ENCODE measurements at regions not wholly inside any gene's neighbourhood (a gene's known extent, or its start where the extent isn't known, plus 50 kb on each side); places are given as distances from the start of the nearest gene placed in this dataset.

DNA sequence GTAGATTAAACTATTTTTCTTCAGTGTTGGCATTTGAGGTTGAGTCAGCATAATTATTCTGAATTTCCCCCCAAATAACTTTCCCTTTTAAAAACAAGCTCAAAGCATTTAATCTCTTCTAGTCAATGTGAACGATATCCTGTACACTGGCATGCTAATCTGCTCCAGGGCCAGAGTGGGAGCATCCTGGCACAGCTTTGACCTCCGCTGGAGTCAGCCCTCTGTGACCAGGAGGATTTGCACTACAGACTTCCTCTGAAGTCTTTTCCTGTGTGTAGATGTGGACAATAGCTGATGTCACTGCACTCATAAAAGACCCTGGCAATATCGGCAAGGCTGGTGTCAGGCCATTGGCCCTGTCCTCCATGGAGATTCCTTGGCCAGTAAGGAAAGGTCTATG, 340.2 kb downstream of the CDC14C start:
- H3K9me3 ChIP-seq = no peaks in the 10 kb centered on the region
- DNase-seq (ENCODE audit: low spot score in 2 of 2) = no peak
- H3K27me3 ChIP-seq = no peaks in the 10 kb centered on the region
- H3K4me1 ChIP-seq = no peaks in the 10 kb centered on the region
- no peak overlapping the region for H3K4me3 ChIP-seq
- no peaks in the 10 kb centered on the region for H3K36me3 ChIP-seq
- WGBS, 2 donors = 34 to 62% methylated on average over 3 of the region's 3 CpGs
- TF ChIP-seq CTCF (IDR thresholded peaks at IDR 0.05) = no peak
- TF ChIP-seq POLR2A (IDR thresholded peaks at IDR 0.05) = no peak
- TF ChIP-seq EP300 (IDR thresholded peaks at IDR 0.05) = no peak
- H3K27ac ChIP-seq = no peak overlapping the region

- 46 to 57% methylated on average over 1 of the region's 1 CpG for WGBS, 2 donors
These were observed 349.6 kb downstream of the CDC14C start for GRCh38 chr7:49273897-49274296.

GRCh38 chr7:49279891-49280290, 355.5 kb downstream of the CDC14C start:
- Histone ChIP-seq H3K4me3 (no peak overlapping the region), H3K9me3 (no peaks in the 10 kb centered on the region), H3K36me3 (no peaks in the 10 kb centered on the region), H3K27ac (no peak overlapping the region), H3K27me3 (no peaks in the 10 kb centered on the region), H3K4me1 (no peaks in the 10 kb centered on the region)
- no peak for DNase-seq (ENCODE audit: low spot score in 2 of 2)
- 32 to 37% methylated on average over 2 of the region's 2 CpGs for WGBS, 2 donors
- TF ChIP-seq POLR2A (IDR thresholded peaks at IDR 0.05) = no peak
- no peak for TF ChIP-seq EP300 (IDR thresholded peaks at IDR 0.05)
- TF ChIP-seq CTCF (IDR thresholded peaks at IDR 0.05) = no peak

More at GRCh38 chr7:49273897-49274296, 349.6 kb downstream of the CDC14C start:
- Histone ChIP-seq H3K4me1 (no peaks in the 10 kb centered on the region), H3K4me3 (no peak overlapping the region), H3K27ac (no peak overlapping the region), H3K27me3 (no peaks in the 10 kb centered on the region), H3K36me3 (no peaks in the 10 kb centered on the region), H3K9me3 (no peaks in the 10 kb centered on the region)
- no peak for TF ChIP-seq POLR2A (IDR thresholded peaks at IDR 0.05)
- TF ChIP-seq EP300 (IDR thresholded peaks at IDR 0.05) = no peak
- no peak for TF ChIP-seq CTCF (IDR thresholded peaks at IDR 0.05)
- no peak for DNase-seq (ENCODE audit: low spot score in 2 of 2)

- no peak overlapping the region for H3K27ac ChIP-seq
- WGBS, 2 donors = 93 to 94% methylated on average over 2 of the region's 2 CpGs
- H3K9me3 ChIP-seq = no peaks in the 10 kb centered on the region
- no peak for DNase-seq (ENCODE audit: low spot score in 2 of 2)
- no peak overlapping the region for H3K4me3 ChIP-seq
- H3K36me3 ChIP-seq = no peaks in the 10 kb centered on the region
- no peaks in the 10 kb centered on the region for H3K4me1 ChIP-seq
- H3K27me3 ChIP-seq = no peaks in the 10 kb centered on the region
- no peak for TF ChIP-seq CTCF (IDR thresholded peaks at IDR 0.05)
These were observed 363.3 kb downstream of the CDC14C start for GRCh38 chr7:49287653-49288052.

DNA sequence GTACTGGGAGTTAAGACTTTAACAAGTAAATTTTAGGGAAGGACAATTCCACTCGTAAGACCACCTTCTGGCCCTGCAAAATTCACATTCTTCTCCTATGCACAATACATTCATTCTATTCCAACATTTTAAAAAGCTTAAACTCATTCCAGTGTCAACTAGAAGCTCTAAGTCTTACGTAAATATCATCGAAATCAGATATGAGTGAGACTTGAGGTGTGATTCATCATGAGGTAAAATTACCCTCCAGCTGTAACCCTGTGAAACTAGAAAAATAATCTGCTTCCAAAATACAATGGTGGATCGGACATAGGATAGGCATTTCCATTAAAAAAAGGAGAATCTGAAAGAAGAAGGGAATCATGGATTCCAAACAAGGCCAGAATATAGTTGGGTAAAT, 370.3 kb downstream of the CDC14C start:
- Histone ChIP-seq H3K4me3 (no peak overlapping the region), H3K27me3 (no peaks in the 10 kb centered on the region), H3K9me3 (no peaks in the 10 kb centered on the region), H3K36me3 (no peaks in the 10 kb centered on the region), H3K4me1 (no peaks in the 10 kb centered on the region), H3K27ac (no peak overlapping the region)
- no peak for TF ChIP-seq POLR2A (IDR thresholded peaks at IDR 0.05)
- TF ChIP-seq CTCF (IDR thresholded peaks at IDR 0.05) = no peak
- TF ChIP-seq EP300 (IDR thresholded peaks at IDR 0.05) = no peak
- DNase-seq (ENCODE audit: low spot score in 2 of 2) = no peak
- 86 to 88% methylated on average over 4 of the region's 4 CpGs for WGBS, 2 donors
